VCaP (cell line): ENCODE measurements at regions not wholly inside any gene's neighbourhood (a gene's known extent, or its start where the extent isn't known, plus 50 kb on each side); places are given as distances from the start of the nearest gene placed in this dataset.

Experiments used
- H3K27ac ChIP-seq: fragments of 450-650 bp; 2 replicates; pipeline ENCODE4 v1.5.1; 2017
- CTCF ChIP-seq: fragments of 450-650 bp; conservative IDR thresholded peaks from 2 replicates; pipeline ENCODE4 v1.5.1; 2017; ENCODE audit warnings: mild to moderate bottlenecking, moderate library complexity

GRCh38 chr12:5203274-5203673 is 159.6 kb downstream of the KCNA5 start:
- no peak for TF ChIP-seq CTCF
- H3K27ac ChIP-seq = no peak overlapping the region

GRCh38 chr12:5203720-5204119 is 160.0 kb downstream of the KCNA5 start:
- no peak overlapping the region for H3K27ac ChIP-seq
- no peak for TF ChIP-seq CTCF

- TF ChIP-seq CTCF = no peak
- H3K27ac ChIP-seq = no peak overlapping the region
Measured at GRCh38 chr12:5204271-5204670, 160.6 kb downstream of the KCNA5 start.

- H3K27ac ChIP-seq = no peak overlapping the region
- TF ChIP-seq CTCF = no peak
Measured at GRCh38 chr12:5204831-5205230, 161.2 kb downstream of the KCNA5 start.

- no peak overlapping the region for H3K27ac ChIP-seq
- no peak for TF ChIP-seq CTCF
Measured at GRCh38 chr12:5206401-5207175, 162.9 kb downstream of the KCNA5 start.

- TF ChIP-seq CTCF = no peak
- no peak overlapping the region for H3K27ac ChIP-seq
Measured at GRCh38 chr12:5210179-5210922, 166.7 kb downstream of the KCNA5 start.

- H3K27ac ChIP-seq = no peak overlapping the region
Measured at GRCh38 chr12:5210923-5211290, 167.2 kb downstream of the KCNA5 start.

More at GRCh38 chr12:5210923-5211290, 167.2 kb downstream of the KCNA5 start:
- no peak for TF ChIP-seq CTCF
